OCI-LY7 (cell line): ENCODE measurements at regions not wholly inside any gene's neighbourhood (a gene's known extent, or its start where the extent isn't known, plus 50 kb on each side); places are given as distances from the start of the nearest gene placed in this dataset.

ENCODE experiments used
- EZH2phosphoT487 ChIP-seq: fragments of 200-600 bp; sonication (generic); IDR thresholded peaks from 2 replicates; pipeline ENCODE4 v1.6.1; 2018; ENCODE audit warnings: low read depth, borderline replicate concordance, mild to moderate bottlenecking, mixed run types, antibody characterized with exemption, low read length, moderate library complexity, mixed read lengths
- TF ChIP-seq, protein P1 (sequence below): fragments of 200-600 bp; sonication (generic); conservative IDR thresholded peaks from 2 replicates; pipeline ENCODE4 v1.5.1; 2014; ENCODE audit warnings: mild to moderate bottlenecking, antibody characterized with exemption, low read length, moderate library complexity, mixed read lengths

DNA sequence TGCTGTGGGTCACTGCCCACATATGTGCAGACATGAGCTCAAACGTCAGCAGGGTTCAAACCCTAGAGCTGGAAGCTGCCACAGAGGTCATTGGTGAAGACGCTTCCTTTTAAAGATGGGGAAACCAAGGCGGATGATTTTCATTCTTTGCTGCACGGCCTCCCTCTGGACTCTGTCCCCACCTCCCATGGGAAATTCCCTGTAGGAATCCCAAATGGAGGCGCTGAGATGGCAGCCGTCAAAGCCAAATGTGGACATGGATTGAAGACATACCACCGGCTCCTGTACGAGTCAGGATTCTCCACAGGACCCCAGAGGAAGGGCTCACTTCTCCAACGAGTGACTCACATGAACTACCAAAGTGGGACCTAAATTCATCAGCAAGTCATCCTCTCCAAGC is 286.4 kb downstream of the CRLF2 start:
- TF ChIP-seq, protein P1, sequence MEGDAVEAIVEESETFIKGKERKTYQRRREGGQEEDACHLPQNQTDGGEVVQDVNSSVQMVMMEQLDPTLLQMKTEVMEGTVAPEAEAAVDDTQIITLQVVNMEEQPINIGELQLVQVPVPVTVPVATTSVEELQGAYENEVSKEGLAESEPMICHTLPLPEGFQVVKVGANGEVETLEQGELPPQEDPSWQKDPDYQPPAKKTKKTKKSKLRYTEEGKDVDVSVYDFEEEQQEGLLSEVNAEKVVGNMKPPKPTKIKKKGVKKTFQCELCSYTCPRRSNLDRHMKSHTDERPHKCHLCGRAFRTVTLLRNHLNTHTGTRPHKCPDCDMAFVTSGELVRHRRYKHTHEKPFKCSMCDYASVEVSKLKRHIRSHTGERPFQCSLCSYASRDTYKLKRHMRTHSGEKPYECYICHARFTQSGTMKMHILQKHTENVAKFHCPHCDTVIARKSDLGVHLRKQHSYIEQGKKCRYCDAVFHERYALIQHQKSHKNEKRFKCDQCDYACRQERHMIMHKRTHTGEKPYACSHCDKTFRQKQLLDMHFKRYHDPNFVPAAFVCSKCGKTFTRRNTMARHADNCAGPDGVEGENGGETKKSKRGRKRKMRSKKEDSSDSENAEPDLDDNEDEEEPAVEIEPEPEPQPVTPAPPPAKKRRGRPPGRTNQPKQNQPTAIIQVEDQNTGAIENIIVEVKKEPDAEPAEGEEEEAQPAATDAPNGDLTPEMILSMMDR, result no peak
- no peak for TF ChIP-seq EZH2phosphoT487
